HCT116 (cell line): ENCODE measurements at regions not wholly inside any gene's neighbourhood (a gene's known extent, or its start where the extent isn't known, plus 50 kb on each side); places are given as distances from the start of the nearest gene placed in this dataset.

ENCODE experiments used
- ATAC-seq: fragments of 200-7000 bp; cut with Tn5 transposase; 2 replicates; pipeline ENCODE4 v1.9.1; 2020; ENCODE audit warnings: mild to moderate bottlenecking, moderate library complexity
- BruUV-seq: library from RNA; stranded (reverse); fragments of 400-500 nt; replicated peaks from 2 replicates; lab custom pipeline; 2021; lab: Mats Ljungman, UMichigan
- CTCF ChIA-PET: fragments of 300-600 bp; sonication (Branson Sonifier 250); formaldehyde crosslinking; loops from one replicate; lab custom pipeline; 2021; ENCODE audit warnings: antibody characterized with exemption; lab: Charles Lee
- POLR2A ChIA-PET: fragments of 300-600, 350-600 bp; sonication (Branson Sonifier 250); formaldehyde crosslinking; loops from one replicate; lab custom pipeline; 2021; ENCODE audit warnings: antibody characterized with exemption; lab: Charles Lee
- RAD21 ChIA-PET, 2 experiments: fragments of 300-600 bp; sonication (Branson Sonifier 250); formaldehyde crosslinking; loops; one replicate each; lab custom pipeline; 2023; ENCODE audit warnings: low total read pairs in 2 of 2; ENCODE audit not compliant: uncharacterized antibody in 2 of 2, unreplicated experiment in 2 of 2, low non-redundant PET in 1 of 2; lab: Charles Lee
- DNase-seq: peaks from one replicate; pipeline ENCODE4 v3.0.0-alpha.2; 2010; ENCODE audit warnings: low read depth, low spot score
- H2AFZ ChIP-seq: fragments of 200-600 bp; shearing (Covaris generic), sonication (generic); 2 replicates; pipeline ENCODE4 v1.6.1; 2017; ENCODE audit warnings: low read depth, mixed run types, mixed read lengths, antibody characterized with exemption, low read length; ENCODE audit not compliant: poor library complexity, severe bottlenecking
- H3K27ac ChIP-seq: 2 replicates; pipeline ENCODE4 v1.5.1; 2012; ENCODE audit warnings: low read depth, low read length
- H3K27me3 ChIP-seq: fragments of 200-600 bp; sonication (generic); 2 replicates; pipeline ENCODE4 v1.6.1; 2016; ENCODE audit warnings: mixed run types, low read length, mixed read lengths; ENCODE audit not compliant: insufficient read depth
- H3K36me3 ChIP-seq, 2 experiments: fragments of 200-500 bp in 1 of 2; fragments of 200-600 bp in 1 of 2; sonication (Bioruptor generic) in 1 of 2; sonication (generic) in 1 of 2; 2 replicates each; pipeline versions ENCODE4 v1.5.1 to v1.6.1; 2014 to 2016; ENCODE audit warnings: low read length in 2 of 2, inconsistent platforms in 1 of 2, mixed read lengths in 1 of 2, mixed run types in 1 of 2; ENCODE audit not compliant: insufficient read depth in 2 of 2, control insufficient read depth in 1 of 2
- H3K4me1 ChIP-seq, 2 experiments: fragments of 200-600 bp in 1 of 2; sonication (generic) in 1 of 2; 2 replicates each; pipeline versions ENCODE4 v1.5.1 to v1.6.1; 2012 to 2017; ENCODE audit warnings: low read length in 2 of 2, inconsistent platforms in 1 of 2, mild to moderate bottlenecking in 1 of 2, mixed read lengths in 1 of 2, mixed run types in 1 of 2, moderate library complexity in 1 of 2; ENCODE audit not compliant: insufficient read depth in 2 of 2, control insufficient read depth in 1 of 2
- H3K4me2 ChIP-seq: fragments of 200-600 bp; sonication (generic); 2 replicates; pipeline ENCODE4 v1.6.1; 2017; ENCODE audit warnings: mixed run types, low read length, mixed read lengths
- H3K4me3 ChIP-seq, 2 experiments: fragments of 200-600 bp in 1 of 2; sonication (generic) in 1 of 2; replicated peaks in 1 of 2; 2 replicates each; pipeline ENCODE4 v1.5.1; 2011 to 2016; ENCODE audit warnings: low read length in 2 of 2, control low read depth in 1 of 2, low read depth in 1 of 2, mild to moderate bottlenecking in 1 of 2, mixed read lengths in 1 of 2, mixed run types in 1 of 2
- H3K79me2 ChIP-seq: fragments of 200-600 bp; sonication (generic); 2 replicates; pipeline ENCODE4 v1.6.1; 2017; ENCODE audit warnings: mild to moderate bottlenecking, mixed run types, low read length, moderate library complexity, mixed read lengths; ENCODE audit not compliant: insufficient read depth
- H3K9ac ChIP-seq: fragments of 200-600 bp; sonication (generic); 2 replicates; pipeline ENCODE4 v1.6.1; 2016; ENCODE audit warnings: low read length, mixed read lengths
- H3K9me2 ChIP-seq: fragments of 200-600 bp; sonication (generic), shearing (Covaris generic); 2 replicates; pipeline ENCODE4 v1.6.1; 2017; ENCODE audit warnings: mixed run types, mild to moderate bottlenecking, moderate library complexity; ENCODE audit not compliant: insufficient read depth
- H3K9me3 ChIP-seq, 2 experiments: fragments of 200-500 bp in 1 of 2; fragments of 200-600 bp in 1 of 2; sonication (Bioruptor generic) in 1 of 2; sonication (generic) in 1 of 2; 2 replicates each; pipeline ENCODE4 v1.6.1; 2014 to 2017; ENCODE audit warnings: low read length in 2 of 2, mixed read lengths in 2 of 2, inconsistent platforms in 1 of 2, low read depth in 1 of 2, mild to moderate bottlenecking in 1 of 2, mixed run types in 1 of 2, moderate library complexity in 1 of 2; ENCODE audit not compliant: control insufficient read depth in 1 of 2, insufficient read depth in 1 of 2
- H4K20me1 ChIP-seq: fragments of 200-600 bp; sonication (generic), shearing (Covaris generic); 2 replicates; pipeline ENCODE4 v1.6.1; 2017; ENCODE audit warnings: mixed run types, mild to moderate bottlenecking, moderate library complexity; ENCODE audit not compliant: insufficient read depth
- ATF3 ChIP-seq: IDR thresholded peaks from 2 replicates; pipeline ENCODE4 v1.6.1; 2012
- CBX3 ChIP-seq: IDR thresholded peaks from 2 replicates; pipeline ENCODE4 v1.6.1; 2012; ENCODE audit warnings: low read depth
- CTCF ChIP-seq, 3 experiments: fragments of 200-600 bp in 1 of 3; sonication (generic) in 1 of 3; IDR thresholded peaks in 2 of 3; conservative IDR thresholded peaks in 1 of 3; 2 replicates each; pipeline ENCODE4 v1.5.1; 2012 to 2017; ENCODE audit warnings: low read depth in 2 of 3, low read length in 2 of 3, antibody characterized with exemption in 1 of 3, borderline replicate concordance in 1 of 3, control low read depth in 1 of 3, mild to moderate bottlenecking in 1 of 3, mixed read lengths in 1 of 3, mixed run types in 1 of 3, moderate library complexity in 1 of 3; ENCODE audit not compliant: insufficient read depth in 1 of 3
- EGR1 ChIP-seq: IDR thresholded peaks from 2 replicates; pipeline ENCODE4 v1.6.1; 2012; ENCODE audit warnings: low read depth
- ELF1 ChIP-seq: IDR thresholded peaks from 2 replicates; pipeline ENCODE4 v1.6.1; 2012; ENCODE audit warnings: low read depth, borderline replicate concordance
- EZH2 ChIP-seq: fragments of 200-600 bp; sonication (generic); IDR thresholded peaks from 2 replicates; pipeline ENCODE4 v1.6.1; 2017; ENCODE audit warnings: antibody characterized with exemption, mixed run types
- EZH2phosphoT487 ChIP-seq: fragments of 200-600 bp; IDR thresholded peaks from 2 replicates; pipeline ENCODE4 v1.6.1; 2018; ENCODE audit warnings: antibody characterized with exemption, borderline replicate concordance
- FOSL1 ChIP-seq: IDR thresholded peaks from 2 replicates; pipeline ENCODE4 v1.6.1; 2012; ENCODE audit warnings: low read depth
- JUND ChIP-seq: IDR thresholded peaks from 2 replicates; pipeline ENCODE4 v1.6.1; 2012
- MAX ChIP-seq: IDR thresholded peaks from 2 replicates; pipeline ENCODE4 v1.6.1; 2012
- POLR2AphosphoS5 ChIP-seq: IDR thresholded peaks from 2 replicates; pipeline ENCODE4 v1.6.1; 2011; ENCODE audit warnings: mild to moderate bottlenecking, low read depth, low read length, moderate library complexity
- RAD21 ChIP-seq: IDR thresholded peaks from 2 replicates; pipeline ENCODE4 v1.6.1; 2012; ENCODE audit warnings: low read depth, mild to moderate bottlenecking
- SRF ChIP-seq: IDR thresholded peaks from 2 replicates; pipeline ENCODE4 v1.6.1; 2012; ENCODE audit warnings: low read depth
- TCF7L2 ChIP-seq: IDR thresholded peaks from 2 replicates; pipeline ENCODE4 v1.7.0; 2011; ENCODE audit warnings: borderline replicate concordance, inconsistent platforms; ENCODE audit not compliant: insufficient read depth, insufficient read length; ENCODE audit errors: extremely low read depth
- YY1 ChIP-seq: IDR thresholded peaks from 2 replicates; pipeline ENCODE4 v1.6.1; 2011; ENCODE audit warnings: low read length, low read depth, moderate library complexity, mild to moderate bottlenecking; ENCODE audit not compliant: insufficient replicate concordance; ENCODE audit errors: extremely low read depth
- ZBTB33 ChIP-seq: IDR thresholded peaks from 2 replicates; pipeline ENCODE4 v1.6.1; 2011; ENCODE audit warnings: mild to moderate bottlenecking, low read length, moderate library complexity; ENCODE audit not compliant: insufficient replicate concordance; ENCODE audit errors: extremely low read depth
- ZNF274 ChIP-seq: fragments of 200-500 bp; sonication (Bioruptor generic); IDR thresholded peaks from 2 replicates; pipeline ENCODE4 v1.6.1; 2014; ENCODE audit warnings: mild to moderate bottlenecking, low read depth, low read length, inconsistent platforms
- intact Hi-C: fragments of 100-400 bp; cut with micrococcal nuclease; formaldehyde crosslinking; loops from 2 replicates; pipeline ENCODE4 v1.10.0; 2022

- TF ChIP-seq TCF7L2 (no peak), JUND (no peak), EZH2 (no peak), ELF1 (no peak), YY1 (no peak), ATF3 (no peak), CBX3 (no peak), EGR1 (no peak), FOSL1 (no peak), EZH2phosphoT487 (no peak), ZBTB33 (no peak), ZNF274 (no peak)
- TF ChIP-seq, all 23 proteins: peak for 0
These were observed 135.4 kb upstream of the SLC44A3 start (continued) for GRCh38 chr1:94684690-94685250.

- no peak overlapping the region for H2AFZ ChIP-seq
- POLR2A ChIA-PET = no interaction called here
- intact Hi-C loops = no loop called here
- H3K4me3 ChIP-seq = no peak overlapping the region
- H3K36me3 ChIP-seq = no peaks in the 10 kb centered on the region
- H3K9me2 ChIP-seq = no peaks in the 10 kb centered on the region
- DNase-seq = no peak
- no peak overlapping the region for H3K4me2 ChIP-seq
- H3K27me3 ChIP-seq = no peaks in the 10 kb centered on the region
- no peak overlapping the region for H3K9ac ChIP-seq
- H3K79me2 ChIP-seq = no peaks in the 10 kb centered on the region
- H3K27ac ChIP-seq = no peak overlapping the region
- no peaks in the 10 kb centered on the region for H3K9me3 ChIP-seq
- H3K4me1 ChIP-seq = peaks cover 0 to 12% of the 10 kb centered on the region in 2 experiments; a peak in 1 of 4 replicates
- no peaks in the 10 kb centered on the region for H4K20me1 ChIP-seq
- CTCF ChIA-PET = no interaction called here
- ATAC-seq = no peak
- RAD21 ChIA-PET = no interaction called here
- BruUV-seq = no TSS peak
- TF ChIP-seq MAX = no peak
- no peak for TF ChIP-seq ZNF274
- no peak for TF ChIP-seq EZH2phosphoT487
- TF ChIP-seq POLR2AphosphoS5 = no peak
- no peak for TF ChIP-seq RAD21
- TF ChIP-seq CTCF (IDR thresholded peaks at IDR 0.05 in 2 of 3, conservative IDR thresholded peaks at IDR 0.05 in 1 of 3; ENCODE audit: borderline replicate concordance in 1 of 3, insufficient read depth in 1 of 3, low read depth in 2 of 3, low read length in 2 of 3) = no peak
- no peak for TF ChIP-seq SRF
- TF ChIP-seq ATF3 = no peak
These were observed 136.3 kb upstream of the SLC44A3 start for GRCh38 chr1:94683886-94684285.
